GM19099 (cell line): ENCODE measurements at regions not wholly inside any gene's neighbourhood (a gene's known extent, or its start where the extent isn't known, plus 50 kb on each side); places are given as distances from the start of the nearest gene placed in this dataset.

Source experiments
- POLR2A ChIP-seq: IDR thresholded peaks from 3 replicates; pipeline ENCODE4 v1.6.1; 2011; ENCODE audit warnings: low read depth; ENCODE audit not compliant: insufficient read length; ENCODE audit errors: extremely low read depth

DNA sequence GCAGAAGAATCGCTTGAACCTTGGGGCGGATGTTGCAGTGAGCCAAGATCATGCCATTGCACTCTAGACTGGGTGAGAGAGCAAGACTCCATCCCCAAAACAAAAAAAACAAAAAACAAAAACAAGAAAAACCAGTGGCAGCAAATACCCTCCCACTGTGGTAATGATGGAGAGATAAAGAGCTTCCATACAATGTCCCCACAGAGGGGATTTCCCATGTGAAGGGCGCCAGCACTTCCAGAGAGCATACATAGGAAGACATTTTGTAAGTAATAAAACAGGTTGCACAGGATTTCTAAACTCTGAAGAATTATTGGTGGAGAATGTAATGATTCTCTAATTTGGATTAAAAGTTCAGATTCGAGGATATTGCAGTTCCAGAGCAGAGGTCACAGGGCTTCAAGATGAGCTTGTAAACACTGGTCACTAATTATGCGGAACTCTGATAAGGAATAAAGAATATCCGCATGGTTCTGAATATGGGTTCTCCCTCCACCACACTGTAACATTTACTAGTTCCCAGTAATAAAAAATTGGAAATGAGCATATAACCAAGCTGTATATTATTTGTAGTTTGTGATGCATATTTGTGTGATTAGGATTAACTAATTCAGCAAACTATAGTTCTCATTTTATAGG, 290.1 kb upstream of the SLC10A2 start:
- TF ChIP-seq POLR2A: no peak

DNA sequence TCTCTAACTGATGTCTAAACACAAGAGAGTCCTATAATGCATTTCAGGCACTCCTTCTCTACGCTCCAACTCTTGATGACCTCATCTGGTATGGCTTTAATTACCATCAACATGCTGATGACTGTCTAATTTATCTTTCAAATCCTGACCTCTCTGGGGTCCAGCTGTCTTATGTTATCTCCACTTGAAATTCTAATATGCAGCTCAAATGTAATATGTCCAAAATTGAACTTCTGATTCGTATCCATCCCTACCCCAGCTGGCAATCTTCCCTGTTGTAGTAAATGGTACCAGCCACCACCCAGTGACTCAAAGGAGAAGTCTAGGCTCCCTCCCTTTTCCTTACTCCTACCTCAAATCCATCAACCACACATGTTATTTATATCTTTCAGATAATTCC, 288.0 kb upstream of the SLC10A2 start:
- no peak for TF ChIP-seq POLR2A

DNA sequence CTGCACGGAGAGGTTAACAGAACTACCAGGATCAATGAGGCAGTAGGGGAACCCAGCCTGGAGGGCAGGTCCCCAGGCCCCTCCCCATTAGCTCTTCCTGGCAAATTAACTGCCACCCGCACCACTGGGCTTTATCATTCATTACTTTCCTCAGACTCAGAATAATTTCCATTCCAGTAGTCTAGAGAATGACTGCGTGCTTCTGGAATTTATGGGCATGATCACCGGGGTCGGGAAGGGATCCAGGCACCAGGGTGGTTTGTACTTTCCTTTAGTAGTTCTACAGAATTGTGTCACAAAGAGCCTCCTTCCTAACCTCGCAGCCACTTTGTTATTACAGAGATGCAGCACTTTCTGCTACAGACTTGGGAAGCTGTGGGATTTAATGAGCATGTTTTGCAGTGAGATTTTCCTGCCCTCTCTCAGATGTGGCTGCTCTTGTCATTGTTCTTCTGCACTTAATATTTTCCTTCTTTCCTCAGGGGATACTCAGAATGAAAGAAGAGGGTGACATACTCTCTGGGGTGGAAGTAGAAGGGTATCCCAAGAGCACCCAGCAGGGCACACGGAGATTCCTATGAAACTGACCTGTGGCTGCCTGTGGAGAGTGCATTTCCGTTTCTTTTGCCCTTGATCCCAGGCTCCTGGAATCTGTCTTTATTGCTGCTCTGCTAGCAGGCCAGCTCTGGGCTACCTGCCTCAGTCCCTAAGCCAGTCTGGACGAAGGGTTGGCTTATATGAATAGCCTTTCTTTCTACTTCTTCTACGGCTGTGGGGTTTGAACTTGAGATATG, 285.0 kb upstream of the SLC10A2 start:
- TF ChIP-seq POLR2A: no peak

DNA sequence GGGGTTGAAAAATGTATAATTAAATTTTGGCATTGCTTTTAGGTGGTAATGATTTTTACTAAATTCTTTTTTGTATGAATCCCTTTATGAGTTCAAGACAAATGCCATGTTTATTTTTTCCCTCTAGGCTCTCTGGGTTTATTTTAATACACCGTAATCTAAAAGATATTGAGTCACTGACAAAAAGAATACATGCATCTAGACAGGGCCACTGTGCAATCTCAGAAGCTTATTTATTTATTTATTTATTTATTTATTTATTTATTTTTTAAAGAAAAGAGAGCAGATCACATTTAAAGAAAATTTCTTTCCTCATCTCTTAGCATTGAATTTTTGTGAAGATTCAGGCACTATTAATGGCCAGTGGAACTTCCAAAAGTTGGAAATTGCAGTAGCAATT, 283.9 kb upstream of the SLC10A2 start:
- TF ChIP-seq POLR2A: no peak

DNA sequence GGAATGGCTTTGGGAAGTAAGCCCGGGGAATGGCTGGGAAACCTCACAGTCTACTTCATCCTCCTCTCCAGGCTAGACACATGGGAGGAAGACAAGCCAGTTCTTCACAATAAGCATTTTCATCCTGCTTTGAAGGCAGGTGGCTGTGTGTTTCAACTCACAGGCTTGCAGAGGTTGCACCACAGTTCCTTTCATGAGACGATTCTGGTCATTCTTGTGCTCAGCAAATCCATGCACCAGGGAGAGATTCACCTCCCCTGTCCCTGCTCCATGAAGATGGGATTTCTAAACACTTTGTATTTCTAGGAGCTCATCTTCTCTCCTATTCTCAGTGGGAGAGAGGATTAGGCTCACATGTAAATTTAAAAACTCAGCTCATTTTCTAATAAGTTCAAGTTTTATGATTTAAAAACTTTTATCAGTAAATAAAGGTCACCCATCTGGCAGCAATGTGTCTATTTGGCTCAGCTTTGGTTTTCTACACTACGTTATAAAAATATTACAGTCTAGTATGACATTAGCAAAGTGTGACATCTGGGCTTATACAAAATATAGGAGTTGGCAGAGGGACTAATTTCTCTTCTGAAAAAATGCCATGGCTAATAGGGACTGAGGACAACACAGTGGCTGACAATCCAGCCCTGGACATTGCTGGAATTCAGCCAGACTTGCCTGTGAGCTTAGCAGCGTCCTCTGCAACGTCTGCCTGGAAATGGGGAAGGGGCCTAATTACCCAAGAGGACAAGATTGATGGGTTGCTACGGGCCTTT, 283.2 kb upstream of the SLC10A2 start:
- TF ChIP-seq POLR2A: no peak

DNA sequence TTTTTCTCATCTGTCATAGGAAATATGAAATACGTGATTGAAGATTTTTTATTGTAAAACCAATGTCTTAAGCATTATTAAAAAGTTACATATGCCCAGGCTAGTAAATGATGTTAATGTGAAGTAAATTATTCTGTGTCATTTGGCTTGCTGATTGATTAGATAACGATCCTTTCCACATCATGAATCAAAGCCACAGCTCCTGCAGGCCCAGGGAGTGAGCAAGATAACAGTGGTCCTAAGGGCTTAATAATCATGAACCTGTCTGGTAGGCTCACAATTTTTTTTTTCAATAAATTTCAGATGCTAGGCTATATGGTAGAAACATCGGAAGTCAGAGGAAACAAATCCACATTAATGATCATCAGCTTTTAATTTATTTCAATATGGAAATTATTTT, 269.0 kb upstream of the SLC10A2 start:
- TF ChIP-seq POLR2A: no peak

DNA sequence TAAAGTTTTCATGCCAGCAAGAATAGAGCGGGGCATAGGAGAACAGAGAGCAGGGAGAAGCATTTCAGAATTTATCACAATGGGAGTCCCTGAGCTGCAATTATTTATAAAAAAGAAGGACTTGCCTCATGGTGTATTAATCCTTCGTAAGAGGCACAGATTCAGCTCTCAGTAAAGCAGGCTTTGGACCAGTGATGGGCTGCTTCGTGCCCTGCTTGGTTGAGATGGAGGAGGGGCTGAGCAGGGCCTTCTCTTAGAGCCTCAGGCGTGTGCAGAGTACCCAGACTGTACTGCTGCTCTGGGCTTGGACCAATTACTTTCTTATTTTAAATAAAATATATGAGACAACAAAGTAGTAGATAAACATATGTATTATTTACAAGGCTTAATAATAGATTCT, 265.7 kb upstream of the SLC10A2 start:
- no peak for TF ChIP-seq POLR2A

DNA sequence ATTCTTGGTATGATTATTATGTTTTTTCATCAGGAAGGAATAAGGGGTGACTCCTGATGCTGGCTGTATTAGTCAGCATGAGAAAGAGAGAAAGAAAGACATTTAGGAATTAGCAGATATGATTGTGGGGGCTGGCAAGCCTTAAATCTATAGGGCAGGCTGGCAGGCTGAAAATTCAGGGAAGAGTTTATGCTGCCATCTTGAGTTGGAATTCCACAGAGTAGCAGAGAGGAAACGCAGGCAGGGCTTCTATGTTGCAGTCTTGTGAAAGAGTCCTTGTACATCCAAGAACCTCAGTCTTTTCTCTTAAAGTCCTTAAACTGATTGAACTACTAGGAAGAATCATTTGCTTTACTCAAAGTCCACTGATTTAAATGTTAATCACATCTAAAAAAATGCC, 262.7 kb upstream of the SLC10A2 start:
- no peak for TF ChIP-seq POLR2A

DNA sequence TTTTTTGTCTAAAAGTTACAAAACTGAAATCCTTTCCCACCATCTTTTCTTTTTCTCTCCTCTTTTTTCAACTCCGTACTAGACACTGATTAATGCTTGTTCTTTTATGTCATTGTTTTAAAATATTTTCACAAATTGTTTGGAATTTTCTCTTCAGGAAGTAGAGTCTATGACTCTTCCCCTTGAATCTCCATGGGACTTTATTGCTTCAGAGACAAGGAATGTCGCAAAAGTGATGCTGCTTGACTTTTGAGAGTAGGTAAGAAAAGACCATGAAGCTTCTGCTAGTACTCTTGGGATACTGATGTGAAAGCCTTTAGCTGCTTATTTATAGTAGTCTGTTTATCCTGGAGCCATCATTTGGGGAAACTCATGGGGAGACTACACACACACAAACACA, 260.1 kb upstream of the SLC10A2 start:
- TF ChIP-seq POLR2A: no peak

DNA sequence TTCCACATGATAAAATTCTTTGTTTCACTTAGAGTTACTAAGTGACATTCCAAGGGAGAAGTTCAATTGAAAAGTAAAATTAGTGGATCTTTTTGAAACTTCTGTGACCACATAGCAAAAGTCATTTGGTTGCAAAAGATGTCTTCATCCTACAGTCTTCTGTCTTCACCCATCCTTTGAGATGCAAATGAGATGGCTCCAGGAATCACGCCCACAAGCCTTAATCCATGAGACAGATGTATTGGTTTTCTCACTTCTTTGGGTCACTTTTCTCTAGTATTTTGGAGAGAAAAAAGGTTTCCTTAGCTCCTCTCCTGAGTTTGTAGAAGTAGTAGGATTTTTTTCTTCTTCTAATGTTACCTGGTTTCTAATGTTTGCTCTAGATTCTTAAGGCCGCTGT, 259.5 kb upstream of the SLC10A2 start:
- TF ChIP-seq POLR2A: no peak

DNA sequence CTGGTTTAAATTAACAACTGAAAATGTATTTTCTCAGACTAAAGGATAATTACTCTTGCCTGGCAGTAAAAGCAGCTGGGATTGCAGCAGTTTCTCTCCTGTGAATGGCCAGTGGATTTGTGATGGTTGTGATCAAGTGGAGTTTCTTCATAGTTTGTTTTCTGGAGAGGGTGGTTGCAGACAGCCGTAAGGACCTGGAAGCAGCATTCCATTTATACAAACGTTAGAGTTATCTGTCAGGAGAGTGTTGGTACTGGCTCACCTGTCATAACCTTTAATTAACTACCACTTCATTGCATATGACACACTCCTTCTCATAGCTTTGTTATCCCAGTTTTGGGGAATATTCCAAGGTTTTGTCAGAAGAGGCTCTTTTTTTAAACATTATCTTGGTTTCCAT, 258.4 kb upstream of the SLC10A2 start:
- no peak for TF ChIP-seq POLR2A

DNA sequence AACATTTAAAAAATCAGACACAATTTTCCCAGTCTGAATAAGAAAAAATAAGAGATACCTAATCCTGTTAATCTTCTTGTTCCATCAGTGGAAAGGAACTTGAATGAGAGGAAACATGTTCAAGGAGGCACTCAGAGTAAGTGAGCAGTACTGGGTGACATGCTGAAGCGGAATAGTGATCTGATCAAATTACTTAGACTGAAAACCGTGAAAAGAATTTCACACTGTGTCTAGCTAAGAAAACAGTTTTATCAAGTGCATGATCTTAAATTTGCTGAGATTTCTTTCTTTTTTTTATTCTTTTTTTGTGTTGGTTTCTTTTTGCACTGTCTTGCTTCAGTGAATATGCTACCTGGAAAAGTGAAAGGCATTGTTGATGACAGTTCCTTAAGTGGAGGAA, 249.5 kb upstream of the SLC10A2 start:
- TF ChIP-seq POLR2A: no peak

DNA sequence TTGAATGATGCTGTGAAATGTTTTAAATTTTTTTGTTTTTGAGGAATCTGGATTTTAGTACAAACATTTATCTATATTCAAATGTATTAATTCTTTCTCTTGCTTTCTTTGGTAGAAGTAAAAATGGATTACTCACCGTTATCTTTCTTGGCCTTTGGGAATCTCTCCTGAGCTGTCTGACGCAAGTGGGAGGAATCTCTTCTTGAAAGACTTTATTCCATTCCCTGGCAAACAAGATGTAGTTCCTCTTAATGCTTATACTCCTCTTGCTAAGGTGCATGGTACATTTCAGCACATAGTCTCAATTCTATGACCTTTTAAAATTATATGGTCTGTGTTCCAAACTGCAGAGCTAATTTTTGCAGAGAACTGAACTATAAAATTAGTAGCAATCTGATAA, 246.2 kb upstream of the SLC10A2 start:
- no peak for TF ChIP-seq POLR2A

DNA sequence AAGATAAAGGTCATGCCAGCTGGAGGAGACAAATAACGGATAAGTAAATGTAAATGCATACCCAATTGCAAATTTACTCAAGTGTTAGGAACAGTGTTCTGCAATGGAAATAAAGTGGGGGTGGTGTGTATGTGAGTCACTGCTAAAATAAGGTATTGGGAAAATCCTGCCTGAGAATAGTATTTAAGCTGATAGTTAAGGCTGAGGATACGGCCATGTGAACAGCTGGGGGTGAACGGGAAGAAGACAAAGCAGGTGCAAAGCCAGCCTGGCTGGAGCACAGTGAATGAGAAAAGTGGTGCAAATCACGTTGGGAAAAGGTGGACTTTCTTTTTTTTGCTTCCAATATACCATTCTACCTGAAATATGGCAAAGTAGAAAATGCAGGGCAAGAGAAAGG, 242.4 kb upstream of the SLC10A2 start:
- TF ChIP-seq POLR2A: no peak

DNA sequence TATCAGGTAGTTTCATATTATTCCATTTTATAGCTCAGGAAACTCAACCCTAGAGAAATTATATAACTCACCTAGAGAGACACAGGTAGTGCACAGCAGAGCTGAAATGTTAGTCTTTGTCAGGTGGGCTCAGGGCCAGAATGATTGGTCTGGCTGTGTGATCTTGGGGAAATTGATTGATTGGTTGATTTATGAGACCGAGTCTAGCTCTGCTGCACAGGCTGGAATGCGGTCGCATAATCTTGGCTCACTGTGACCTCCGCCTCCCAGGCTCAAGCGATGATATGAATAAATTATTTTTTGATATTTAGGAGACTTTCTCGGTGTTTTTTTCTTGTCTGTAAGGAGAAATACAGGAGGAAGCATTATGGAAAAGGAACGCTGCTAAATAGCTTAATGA, 239.9 kb upstream of the SLC10A2 start:
- no peak for TF ChIP-seq POLR2A
